ENCODE measurements at regions not wholly inside any gene's neighbourhood (a gene's known extent, or its start where the extent isn't known, plus 50 kb on each side); places are given as distances from the start of the nearest gene placed in this dataset.

GRCh38 chr15:46411900-46412299 lies 777.1 kb downstream of the SQOR start:
- peaks cover 29% of the 10 kb centered on the region for H3K9me3 Mint-ChIP-seq
- intact Hi-C loops (cut with micrococcal nuclease): no loop called here
- no peak overlapping the region for H3K4me3 Mint-ChIP-seq

GRCh38 chr15:46413799-46414198 lies 779.0 kb downstream of the SQOR start:
- H3K9me3 Mint-ChIP-seq: peaks cover 39% of the 10 kb centered on the region
- no peaks in the 10 kb centered on the region for H3K4me1 Mint-ChIP-seq (ENCODE audit: low read depth)
- H3K27ac Mint-ChIP-seq: no peak overlapping the region
- no peaks in the 10 kb centered on the region for H3K27me3 Mint-ChIP-seq
- no peaks in the 10 kb centered on the region for H3K36me3 Mint-ChIP-seq (ENCODE audit: low read depth)
- no peak overlapping the region for H3K4me3 Mint-ChIP-seq
- intact Hi-C loops (cut with micrococcal nuclease): no loop called here

More at GRCh38 chr15:46411900-46412299, 777.1 kb downstream of the SQOR start:
- H3K27ac Mint-ChIP-seq: no peak overlapping the region
- H3K27me3 Mint-ChIP-seq: no peaks in the 10 kb centered on the region
- no peaks in the 10 kb centered on the region for H3K4me1 Mint-ChIP-seq (ENCODE audit: low read depth)
- H3K36me3 Mint-ChIP-seq (ENCODE audit: low read depth): no peaks in the 10 kb centered on the region

GRCh38 chr15:46416544-46416943 lies 781.7 kb downstream of the SQOR start:
- peaks cover 41% of the 10 kb centered on the region for H3K9me3 Mint-ChIP-seq
- H3K4me1 Mint-ChIP-seq (ENCODE audit: low read depth): no peaks in the 10 kb centered on the region
- no peak overlapping the region for H3K27ac Mint-ChIP-seq
- H3K4me3 Mint-ChIP-seq: no peak overlapping the region
- no peaks in the 10 kb centered on the region for H3K27me3 Mint-ChIP-seq
- intact Hi-C loops (cut with micrococcal nuclease): no loop called here
- no peaks in the 10 kb centered on the region for H3K36me3 Mint-ChIP-seq (ENCODE audit: low read depth)

- Mint-ChIP-seq H3K4me3 (no peak overlapping the region), H3K27ac (no peak overlapping the region), H3K4me1 (ENCODE audit: low read depth) (no peaks in the 10 kb centered on the region), H3K27me3 (no peaks in the 10 kb centered on the region), H3K9me3 (peaks cover 52% of the 10 kb centered on the region), H3K36me3 (ENCODE audit: low read depth) (no peaks in the 10 kb centered on the region)
- intact Hi-C loops (cut with micrococcal nuclease): no loop called here
These were observed 786.2 kb downstream of the SQOR start for GRCh38 chr15:46420990-46421389.

- Mint-ChIP-seq H3K27ac (no peak overlapping the region), H3K4me3 (no peak overlapping the region), H3K4me1 (ENCODE audit: low read depth) (no peaks in the 10 kb centered on the region), H3K36me3 (ENCODE audit: low read depth) (no peaks in the 10 kb centered on the region), H3K9me3 (peaks cover 26% of the 10 kb centered on the region), H3K27me3 (no peaks in the 10 kb centered on the region)
- intact Hi-C loops (cut with micrococcal nuclease): no loop called here
These were observed 806.6 kb downstream of the SQOR start for GRCh38 chr15:46441294-46442062.

GRCh38 chr15:46442184-46442583 lies 807.4 kb downstream of the SQOR start:
- intact Hi-C loops (cut with micrococcal nuclease): no loop called here
- Mint-ChIP-seq H3K27me3 (no peaks in the 10 kb centered on the region), H3K4me1 (ENCODE audit: low read depth) (no peaks in the 10 kb centered on the region), H3K9me3 (peaks cover 26% of the 10 kb centered on the region), H3K4me3 (no peak overlapping the region), H3K36me3 (ENCODE audit: low read depth) (no peaks in the 10 kb centered on the region), H3K27ac (no peak overlapping the region)

- Mint-ChIP-seq H3K27ac (no peak overlapping the region), H3K9me3 (peaks cover 26% of the 10 kb centered on the region), H3K36me3 (ENCODE audit: low read depth) (no peaks in the 10 kb centered on the region), H3K4me3 (no peak overlapping the region), H3K27me3 (no peaks in the 10 kb centered on the region), H3K4me1 (ENCODE audit: low read depth) (no peaks in the 10 kb centered on the region)
- intact Hi-C loops (cut with micrococcal nuclease): no loop called here
These were observed 808.2 kb downstream of the SQOR start for GRCh38 chr15:46442901-46443590.

- H3K9me3 Mint-ChIP-seq: peaks cover 40% of the 10 kb centered on the region
- H3K27me3 Mint-ChIP-seq: no peaks in the 10 kb centered on the region
- H3K4me3 Mint-ChIP-seq: no peak overlapping the region
- intact Hi-C loops (cut with micrococcal nuclease): no loop called here
- no peaks in the 10 kb centered on the region for H3K36me3 Mint-ChIP-seq (ENCODE audit: low read depth)
- no peaks in the 10 kb centered on the region for H3K4me1 Mint-ChIP-seq (ENCODE audit: low read depth)
- no peak overlapping the region for H3K27ac Mint-ChIP-seq
These were observed 815.4 kb downstream of the SQOR start for GRCh38 chr15:46450112-46450809.

GRCh38 chr15:46450810-46451182 lies 816.0 kb downstream of the SQOR start:
- Mint-ChIP-seq H3K27ac (no peak overlapping the region), H3K36me3 (ENCODE audit: low read depth) (no peaks in the 10 kb centered on the region), H3K27me3 (no peaks in the 10 kb centered on the region), H3K4me1 (ENCODE audit: low read depth) (no peaks in the 10 kb centered on the region), H3K4me3 (no peak overlapping the region), H3K9me3 (peaks cover 35% of the 10 kb centered on the region)
- intact Hi-C loops (cut with micrococcal nuclease): no loop called here

GRCh38 chr15:46452297-46452820 lies 817.5 kb downstream of the SQOR start:
- H3K27me3 Mint-ChIP-seq: no peaks in the 10 kb centered on the region
- intact Hi-C loops (cut with micrococcal nuclease): no loop called here
- no peak overlapping the region for H3K27ac Mint-ChIP-seq
- H3K36me3 Mint-ChIP-seq (ENCODE audit: low read depth): no peaks in the 10 kb centered on the region
- no peaks in the 10 kb centered on the region for H3K4me1 Mint-ChIP-seq (ENCODE audit: low read depth)
- H3K9me3 Mint-ChIP-seq: peaks cover 35% of the 10 kb centered on the region
- H3K4me3 Mint-ChIP-seq: no peak overlapping the region

- H3K9me3 Mint-ChIP-seq: peaks cover 21% of the 10 kb centered on the region
- intact Hi-C loops (cut with micrococcal nuclease): no loop called here
- H3K36me3 Mint-ChIP-seq (ENCODE audit: low read depth): no peaks in the 10 kb centered on the region
- no peak overlapping the region for H3K27ac Mint-ChIP-seq
- H3K27me3 Mint-ChIP-seq: no peaks in the 10 kb centered on the region
- H3K4me3 Mint-ChIP-seq: no peak overlapping the region
- no peaks in the 10 kb centered on the region for H3K4me1 Mint-ChIP-seq (ENCODE audit: low read depth)
These were observed 821.6 kb downstream of the SQOR start for GRCh38 chr15:46456456-46456855.

GRCh38 chr15:46460431-46461094 lies 825.7 kb downstream of the SQOR start:
- peaks cover 22% of the 10 kb centered on the region for H3K9me3 Mint-ChIP-seq
- H3K36me3 Mint-ChIP-seq (ENCODE audit: low read depth): no peaks in the 10 kb centered on the region
- H3K4me3 Mint-ChIP-seq: no peak overlapping the region
- H3K4me1 Mint-ChIP-seq (ENCODE audit: low read depth): no peaks in the 10 kb centered on the region
- H3K27ac Mint-ChIP-seq: no peak overlapping the region
- no peaks in the 10 kb centered on the region for H3K27me3 Mint-ChIP-seq
- intact Hi-C loops (cut with micrococcal nuclease): no loop called here

GRCh38 chr15:46461416-46461815 lies 826.6 kb downstream of the SQOR start:
- H3K27ac Mint-ChIP-seq: no peak overlapping the region
- no peak overlapping the region for H3K4me3 Mint-ChIP-seq
- H3K9me3 Mint-ChIP-seq: peaks cover 29% of the 10 kb centered on the region
- no peaks in the 10 kb centered on the region for H3K27me3 Mint-ChIP-seq
- intact Hi-C loops (cut with micrococcal nuclease): no loop called here
- no peaks in the 10 kb centered on the region for H3K36me3 Mint-ChIP-seq (ENCODE audit: low read depth)
- no peaks in the 10 kb centered on the region for H3K4me1 Mint-ChIP-seq (ENCODE audit: low read depth)

- Mint-ChIP-seq H3K4me3 (no peak overlapping the region), H3K27me3 (no peaks in the 10 kb centered on the region), H3K27ac (no peak overlapping the region), H3K36me3 (ENCODE audit: low read depth) (no peaks in the 10 kb centered on the region), H3K4me1 (ENCODE audit: low read depth) (no peaks in the 10 kb centered on the region), H3K9me3 (peaks cover 27% of the 10 kb centered on the region)
- intact Hi-C loops (cut with micrococcal nuclease): no loop called here
These were observed 832.2 kb downstream of the SQOR start for GRCh38 chr15:46467041-46467440.
